ENCODE measurements at regions not wholly inside any gene's neighbourhood (a gene's known extent, or its start where the extent isn't known, plus 50 kb on each side); places are given as distances from the start of the nearest gene placed in this dataset.
A peak's percentile ranks its signal among the peaks of the same experiment; 100 is the strongest.

DNA sequence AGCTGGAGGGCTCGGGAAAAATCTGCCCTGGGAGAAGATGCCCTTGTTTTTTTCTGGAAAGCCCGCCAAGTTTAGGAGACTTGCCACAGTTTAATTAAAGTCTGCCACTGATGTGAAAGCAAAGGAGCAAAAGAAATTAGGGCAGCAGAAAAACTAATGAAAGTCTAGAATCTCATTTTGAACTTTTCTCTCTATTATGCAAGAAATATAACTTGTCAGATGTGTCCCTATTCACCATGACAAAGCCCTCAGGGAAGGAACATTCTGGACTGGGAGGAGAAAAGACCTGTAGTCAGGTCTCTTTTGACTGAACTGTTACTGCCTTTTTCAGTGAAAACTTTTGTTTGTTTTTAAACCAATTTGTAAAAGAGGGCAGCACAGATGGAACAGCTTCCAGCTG lies 715.5 kb downstream of the SORCS3 start:
- Mint-ChIP-seq H3K9me3 (peaks cover 3% of the 10 kb centered on the region; the same call in 2 of the 3 replicates), H3K27ac (no peak overlapping the region)

More for the DNA sequence above, 715.5 kb downstream of the SORCS3 start:
- Histone ChIP-seq H3F3A (replicated peaks; ENCODE audit: low read depth) (no peaks in the 10 kb centered on the region), H4K20me1 (replicated peaks; ENCODE audit: insufficient read depth) (no peaks in the 10 kb centered on the region; the same call in 1 of the 2 replicates), H3K79me2 (replicated peaks; ENCODE audit: insufficient read depth) (no peaks in the 10 kb centered on the region), H3K4me1 (ENCODE audit: insufficient read depth) (no peaks in the 10 kb centered on the region), H3K36me3 (ENCODE audit: insufficient read depth) (no peaks in the 10 kb centered on the region; the same call in 1 of the 2 replicates), H3K4me3 (no peak overlapping the region), H3K27me3 (ENCODE audit: insufficient read depth) (no peaks in the 10 kb centered on the region), H3K9me2 (ENCODE audit: insufficient read depth) (no peaks in the 10 kb centered on the region), H3K27ac (ENCODE audit: low read depth) (no peak overlapping the region), H3K4me2 (no peak overlapping the region), H2AFZ (peak overlapping the region; percentile 34; the same call in 1 of the 2 replicates)
- no peak for TF ChIP-seq STAT1 (IDR thresholded peaks at IDR 0.05; ENCODE audit: unreplicated experiment)
- TF ChIP-seq, protein P1, sequence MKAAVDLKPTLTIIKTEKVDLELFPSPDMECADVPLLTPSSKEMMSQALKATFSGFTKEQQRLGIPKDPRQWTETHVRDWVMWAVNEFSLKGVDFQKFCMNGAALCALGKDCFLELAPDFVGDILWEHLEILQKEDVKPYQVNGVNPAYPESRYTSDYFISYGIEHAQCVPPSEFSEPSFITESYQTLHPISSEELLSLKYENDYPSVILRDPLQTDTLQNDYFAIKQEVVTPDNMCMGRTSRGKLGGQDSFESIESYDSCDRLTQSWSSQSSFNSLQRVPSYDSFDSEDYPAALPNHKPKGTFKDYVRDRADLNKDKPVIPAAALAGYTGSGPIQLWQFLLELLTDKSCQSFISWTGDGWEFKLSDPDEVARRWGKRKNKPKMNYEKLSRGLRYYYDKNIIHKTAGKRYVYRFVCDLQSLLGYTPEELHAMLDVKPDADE (IDR thresholded peaks at IDR 0.05): no peak
- TF ChIP-seq, protein P2, sequence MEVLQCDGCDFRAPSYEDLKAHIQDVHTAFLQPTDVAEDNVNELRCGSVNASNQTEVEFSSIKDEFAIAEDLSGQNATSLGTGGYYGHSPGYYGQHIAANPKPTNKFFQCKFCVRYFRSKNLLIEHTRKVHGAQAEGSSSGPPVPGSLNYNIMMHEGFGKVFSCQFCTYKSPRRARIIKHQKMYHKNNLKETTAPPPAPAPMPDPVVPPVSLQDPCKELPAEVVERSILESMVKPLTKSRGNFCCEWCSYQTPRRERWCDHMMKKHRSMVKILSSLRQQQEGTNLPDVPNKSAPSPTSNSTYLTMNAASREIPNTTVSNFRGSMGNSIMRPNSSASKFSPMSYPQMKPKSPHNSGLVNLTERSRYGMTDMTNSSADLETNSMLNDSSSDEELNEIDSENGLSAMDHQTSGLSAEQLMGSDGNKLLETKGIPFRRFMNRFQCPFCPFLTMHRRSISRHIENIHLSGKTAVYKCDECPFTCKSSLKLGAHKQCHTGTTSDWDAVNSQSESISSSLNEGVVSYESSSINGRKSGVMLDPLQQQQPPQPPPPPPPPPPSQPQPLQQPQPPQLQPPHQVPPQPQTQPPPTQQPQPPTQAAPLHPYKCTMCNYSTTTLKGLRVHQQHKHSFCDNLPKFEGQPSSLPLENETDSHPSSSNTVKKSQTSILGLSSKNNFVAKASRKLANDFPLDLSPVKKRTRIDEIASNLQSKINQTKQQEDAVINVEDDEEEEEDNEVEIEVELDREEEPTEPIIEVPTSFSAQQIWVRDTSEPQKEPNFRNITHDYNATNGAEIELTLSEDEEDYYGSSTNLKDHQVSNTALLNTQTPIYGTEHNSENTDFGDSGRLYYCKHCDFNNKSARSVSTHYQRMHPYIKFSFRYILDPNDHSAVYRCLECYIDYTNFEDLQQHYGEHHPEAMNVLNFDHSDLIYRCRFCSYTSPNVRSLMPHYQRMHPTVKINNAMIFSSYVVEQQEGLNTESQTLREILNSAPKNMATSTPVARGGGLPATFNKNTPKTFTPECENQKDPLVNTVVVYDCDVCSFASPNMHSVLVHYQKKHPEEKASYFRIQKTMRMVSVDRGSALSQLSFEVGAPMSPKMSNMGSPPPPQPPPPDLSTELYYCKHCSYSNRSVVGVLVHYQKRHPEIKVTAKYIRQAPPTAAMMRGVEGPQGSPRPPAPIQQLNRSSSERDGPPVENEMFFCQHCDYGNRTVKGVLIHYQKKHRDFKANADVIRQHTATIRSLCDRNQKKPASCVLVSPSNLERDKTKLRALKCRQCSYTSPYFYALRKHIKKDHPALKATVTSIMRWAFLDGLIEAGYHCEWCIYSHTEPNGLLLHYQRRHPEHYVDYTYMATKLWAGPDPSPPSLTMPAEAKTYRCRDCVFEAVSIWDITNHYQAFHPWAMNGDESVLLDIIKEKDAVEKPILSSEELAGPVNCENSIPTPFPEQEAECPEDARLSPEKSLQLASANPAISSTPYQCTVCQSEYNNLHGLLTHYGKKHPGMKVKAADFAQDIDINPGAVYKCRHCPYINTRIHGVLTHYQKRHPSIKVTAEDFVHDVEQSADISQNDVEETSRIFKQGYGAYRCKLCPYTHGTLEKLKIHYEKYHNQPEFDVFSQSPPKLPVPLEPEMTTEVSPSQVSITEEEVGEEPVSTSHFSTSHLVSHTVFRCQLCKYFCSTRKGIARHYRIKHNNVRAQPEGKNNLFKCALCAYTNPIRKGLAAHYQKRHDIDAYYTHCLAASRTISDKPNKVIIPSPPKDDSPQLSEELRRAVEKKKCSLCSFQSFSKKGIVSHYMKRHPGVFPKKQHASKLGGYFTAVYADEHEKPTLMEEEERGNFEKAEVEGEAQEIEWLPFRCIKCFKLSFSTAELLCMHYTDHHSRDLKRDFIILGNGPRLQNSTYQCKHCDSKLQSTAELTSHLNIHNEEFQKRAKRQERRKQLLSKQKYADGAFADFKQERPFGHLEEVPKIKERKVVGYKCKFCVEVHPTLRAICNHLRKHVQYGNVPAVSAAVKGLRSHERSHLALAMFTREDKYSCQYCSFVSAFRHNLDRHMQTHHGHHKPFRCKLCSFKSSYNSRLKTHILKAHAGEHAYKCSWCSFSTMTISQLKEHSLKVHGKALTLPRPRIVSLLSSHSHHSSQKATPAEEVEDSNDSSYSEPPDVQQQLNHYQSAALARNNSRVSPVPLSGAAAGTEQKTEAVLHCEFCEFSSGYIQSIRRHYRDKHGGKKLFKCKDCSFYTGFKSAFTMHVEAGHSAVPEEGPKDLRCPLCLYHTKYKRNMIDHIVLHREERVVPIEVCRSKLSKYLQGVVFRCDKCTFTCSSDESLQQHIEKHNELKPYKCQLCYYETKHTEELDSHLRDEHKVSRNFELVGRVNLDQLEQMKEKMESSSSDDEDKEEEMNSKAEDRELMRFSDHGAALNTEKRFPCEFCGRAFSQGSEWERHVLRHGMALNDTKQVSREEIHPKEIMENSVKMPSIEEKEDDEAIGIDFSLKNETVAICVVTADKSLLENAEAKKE (CRISPR knock-in tag; IDR thresholded peaks at IDR 0.05): no peak
- TF ChIP-seq, protein P3, sequence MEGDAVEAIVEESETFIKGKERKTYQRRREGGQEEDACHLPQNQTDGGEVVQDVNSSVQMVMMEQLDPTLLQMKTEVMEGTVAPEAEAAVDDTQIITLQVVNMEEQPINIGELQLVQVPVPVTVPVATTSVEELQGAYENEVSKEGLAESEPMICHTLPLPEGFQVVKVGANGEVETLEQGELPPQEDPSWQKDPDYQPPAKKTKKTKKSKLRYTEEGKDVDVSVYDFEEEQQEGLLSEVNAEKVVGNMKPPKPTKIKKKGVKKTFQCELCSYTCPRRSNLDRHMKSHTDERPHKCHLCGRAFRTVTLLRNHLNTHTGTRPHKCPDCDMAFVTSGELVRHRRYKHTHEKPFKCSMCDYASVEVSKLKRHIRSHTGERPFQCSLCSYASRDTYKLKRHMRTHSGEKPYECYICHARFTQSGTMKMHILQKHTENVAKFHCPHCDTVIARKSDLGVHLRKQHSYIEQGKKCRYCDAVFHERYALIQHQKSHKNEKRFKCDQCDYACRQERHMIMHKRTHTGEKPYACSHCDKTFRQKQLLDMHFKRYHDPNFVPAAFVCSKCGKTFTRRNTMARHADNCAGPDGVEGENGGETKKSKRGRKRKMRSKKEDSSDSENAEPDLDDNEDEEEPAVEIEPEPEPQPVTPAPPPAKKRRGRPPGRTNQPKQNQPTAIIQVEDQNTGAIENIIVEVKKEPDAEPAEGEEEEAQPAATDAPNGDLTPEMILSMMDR (conservative IDR thresholded peaks at IDR 0.05; ENCODE audit: low read depth in 2 of 2): no peak
- TF ChIP-seq ZNF331 (CRISPR knock-in tag; IDR thresholded peaks at IDR 0.05; ENCODE audit: low read depth): no peak
- TF ChIP-seq REST (IDR thresholded peaks at IDR 0.05; ENCODE audit: unreplicated experiment): no peak
- no peak for TF ChIP-seq CREB1 (CRISPR knock-in tag; IDR thresholded peaks at IDR 0.05; ENCODE audit: low read depth)
- no peak for TF ChIP-seq EZH2phosphoT487 (IDR thresholded peaks at IDR 0.05; ENCODE audit: unreplicated experiment)
- TF ChIP-seq ZNF114 (CRISPR knock-in tag; IDR thresholded peaks at IDR 0.05): no peak
- no peak for TF ChIP-seq JUNB (IDR thresholded peaks at IDR 0.05; ENCODE audit: unreplicated experiment)
- no peak for TF ChIP-seq POLR2AphosphoS5 (IDR thresholded peaks at IDR 0.05; ENCODE audit: low read depth)
- no peak for TF ChIP-seq NANOG (IDR thresholded peaks at IDR 0.05; ENCODE audit: borderline replicate concordance)
- no peak for TF ChIP-seq EZH2 (IDR thresholded peaks at IDR 0.05; ENCODE audit: low read depth, unreplicated experiment)
- peaks cover 3% of the 10 kb centered on the region for H3K27me3 Mint-ChIP-seq (ENCODE audit: insufficient read depth, low read depth, poor library complexity)
- H3K4me1 Mint-ChIP-seq: 0 out of 3 replicates have a peak, but pooled peaks cover under 1% of the 10 kb centered on the region
- no peak overlapping the region for H3K4me3 Mint-ChIP-seq
- DNase-seq (ENCODE audit: low spot score) (no peak), ATAC-seq (no peak)
- H3K36me3 Mint-ChIP-seq (ENCODE audit: low read depth): no peaks in the 10 kb centered on the region

All from GM23338 (cell line).